ENCODE measurements at regions not wholly inside any gene's neighbourhood (a gene's known extent, or its start where the extent isn't known, plus 50 kb on each side); places are given as distances from the start of the nearest gene placed in this dataset.

GRCh38 chr7:124489082-124489819, 276.3 kb downstream of the GPR37 start:
- no peaks in the 10 kb centered on the region for H3K36me3 Mint-ChIP-seq
- no peaks in the 10 kb centered on the region for H3K27me3 ChIP-seq (ENCODE audit: control insufficient read depth, insufficient read depth, low read length)
- no peaks in the 10 kb centered on the region for H3K4me1 ChIP-seq (ENCODE audit: control insufficient read depth, insufficient read depth, low read length)
- 88% methylated on average over 5 of the region's 5 CpGs for WGBS (ENCODE audit: insufficient coverage)
- no peak overlapping the region for H3K4me3 Mint-ChIP-seq
- H3K27me3 Mint-ChIP-seq (ENCODE audit: low read depth in 2 of 2), result no peaks in the 10 kb centered on the region
- H3K9me3 ChIP-seq (ENCODE audit: control insufficient read depth, insufficient read depth, low read length), result no peaks in the 10 kb centered on the region
- no peaks in the 10 kb centered on the region for H3K4me1 Mint-ChIP-seq
- H3K36me3 ChIP-seq (ENCODE audit: control insufficient read depth, insufficient read depth, low read length), result no peaks in the 10 kb centered on the region
- H3K9me3 Mint-ChIP-seq, result peaks cover 8 to 14% of the 10 kb centered on the region in 2 donors
- ATAC-seq (no peak), DNase-seq (no peak)
- TF ChIP-seq CTCF (IDR thresholded peaks at IDR 0.05), result no peak
- no peak overlapping the region for H3K27ac ChIP-seq (ENCODE audit: low read length)
- no peak overlapping the region for H3K27ac Mint-ChIP-seq
- H3K4me3 ChIP-seq (ENCODE audit: low read length), result no peak overlapping the region
- intact Hi-C loops (cut with micrococcal nuclease), result no loop called here

GRCh38 chr7:124482229-124482628, 283.4 kb downstream of the GPR37 start:
- DNase-seq (no peak), ATAC-seq (no peak)
- Histone ChIP-seq H3K4me1 (ENCODE audit: control insufficient read depth, insufficient read depth, low read length) (no peaks in the 10 kb centered on the region), H3K9me3 (ENCODE audit: control insufficient read depth, insufficient read depth, low read length) (no peaks in the 10 kb centered on the region), H3K27me3 (ENCODE audit: control insufficient read depth, insufficient read depth, low read length) (no peaks in the 10 kb centered on the region), H3K36me3 (ENCODE audit: control insufficient read depth, insufficient read depth, low read length) (no peaks in the 10 kb centered on the region), H3K4me3 (ENCODE audit: low read length) (no peak overlapping the region), H3K27ac (ENCODE audit: low read length) (no peak overlapping the region)
- H3K27ac Mint-ChIP-seq, result no peak overlapping the region
- TF ChIP-seq CTCF (IDR thresholded peaks at IDR 0.05), result no peak
- WGBS (ENCODE audit: insufficient coverage), result 77% methylated on average over 2 of the region's 2 CpGs
- no peak overlapping the region for H3K4me3 Mint-ChIP-seq
- intact Hi-C loops (cut with micrococcal nuclease), result no loop called here
- no peaks in the 10 kb centered on the region for H3K4me1 Mint-ChIP-seq
- peaks cover 3% of the 10 kb centered on the region in 2 donors for H3K9me3 Mint-ChIP-seq
- H3K36me3 Mint-ChIP-seq, result no peaks in the 10 kb centered on the region
- no peaks in the 10 kb centered on the region for H3K27me3 Mint-ChIP-seq (ENCODE audit: low read depth in 2 of 2)

DNA sequence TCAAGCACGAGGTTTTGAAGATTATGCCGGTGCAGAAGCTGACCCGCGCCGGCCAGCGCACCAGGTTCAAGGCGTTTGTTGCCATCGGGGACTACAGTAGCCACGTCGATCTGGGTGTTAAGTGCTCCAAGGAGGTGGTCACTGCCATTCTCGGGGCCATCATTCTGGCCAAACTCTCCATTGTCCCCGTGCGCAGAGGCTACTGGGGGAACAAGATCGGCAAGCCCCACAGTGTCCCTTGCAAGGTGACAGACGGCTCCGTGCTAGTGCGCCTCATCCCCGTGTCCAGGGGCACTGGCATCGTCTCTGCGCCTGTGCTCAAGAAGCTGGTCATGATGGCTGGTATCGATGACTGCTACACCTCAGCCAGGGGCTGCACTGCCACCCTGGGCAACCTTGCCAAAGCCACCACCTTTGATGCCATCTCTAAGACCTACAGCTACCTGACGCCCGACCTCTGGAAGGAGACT, 284.7 kb downstream of the GPR37 start:
- DNase-seq (no peak), ATAC-seq (no peak)
- Mint-ChIP-seq H3K9me3 (peaks cover 5 to 6% of the 10 kb centered on the region in 2 donors), H3K27me3 (ENCODE audit: low read depth in 2 of 2) (no peaks in the 10 kb centered on the region), H3K4me1 (no peaks in the 10 kb centered on the region), H3K36me3 (no peaks in the 10 kb centered on the region), H3K4me3 (no peak overlapping the region), H3K27ac (no peak overlapping the region)
- 94% methylated on average over 21 of the region's 23 CpGs for WGBS (ENCODE audit: insufficient coverage)
- Histone ChIP-seq H3K36me3 (ENCODE audit: control insufficient read depth, insufficient read depth, low read length) (no peaks in the 10 kb centered on the region), H3K9me3 (ENCODE audit: control insufficient read depth, insufficient read depth, low read length) (no peaks in the 10 kb centered on the region), H3K4me3 (ENCODE audit: low read length) (no peak overlapping the region), H3K27me3 (ENCODE audit: control insufficient read depth, insufficient read depth, low read length) (no peaks in the 10 kb centered on the region), H3K4me1 (ENCODE audit: control insufficient read depth, insufficient read depth, low read length) (no peaks in the 10 kb centered on the region), H3K27ac (ENCODE audit: low read length) (no peak overlapping the region)
- intact Hi-C loops (cut with micrococcal nuclease), result no loop called here
- TF ChIP-seq CTCF (IDR thresholded peaks at IDR 0.05), result no peak

Measured in natural killer cell (primary cell).